ENCODE measurements at regions not wholly inside any gene's neighbourhood (a gene's known extent, or its start where the extent isn't known, plus 50 kb on each side); places are given as distances from the start of the nearest gene placed in this dataset.
"Not testable (repeated sequence)": the region's sequence is repeated elsewhere in the genome, so short reads cannot be mapped to it uniquely, and the experiment has no call there.

GRCh38 chr17:12195418-12195817, 174.7 kb downstream of the MAP2K4 start:
- no peak for TF ChIP-seq CTCF (IDR thresholded peaks at IDR 0.05; ENCODE audit: control extremely low read depth, extremely low read depth, low read depth, missing control alignments)
- CTCF ChIA-PET, result interaction anchor here (1.2 kb wide), 1 partner anchor 14 kb away, joined by 5 read pairs; no protein-coding TSS in a partner anchor
- POLR2A ChIA-PET, result no interaction called here
- no peak for DNase-seq (ENCODE audit: extremely low spot score)

GRCh38 chr17:12201294-12201880, 180.7 kb downstream of the MAP2K4 start:
- TF ChIP-seq CTCF (IDR thresholded peaks at IDR 0.05; ENCODE audit: control extremely low read depth, extremely low read depth, low read depth, missing control alignments), result no peak
- ChIA-PET POLR2A (no interaction called here), CTCF (interaction anchor here (0.6 kb wide), 1 partner anchor 139 kb away, joined by 3 read pairs; no protein-coding TSS in a partner anchor)
- no peak for DNase-seq (ENCODE audit: extremely low spot score)

- TF ChIP-seq CTCF (IDR thresholded peaks at IDR 0.05; ENCODE audit: control extremely low read depth, extremely low read depth, low read depth, missing control alignments), result no peak
- ChIA-PET CTCF (no interaction called here), POLR2A (no interaction called here)
- DNase-seq (ENCODE audit: extremely low spot score), result no peak
Measured at GRCh38 chr17:12209632-12210191, 189.0 kb downstream of the MAP2K4 start.

GRCh38 chr17:12220714-12221439, 200.2 kb downstream of the MAP2K4 start:
- POLR2A ChIA-PET; DNase-seq (ENCODE audit: extremely low spot score): not testable (repeated sequence)
- CTCF ChIA-PET, result interaction anchor here (1.0 kb wide), 1 partner anchor 12 kb away, joined by 4 read pairs; no protein-coding TSS in a partner anchor

- POLR2A ChIA-PET, result no interaction called here
- CTCF ChIA-PET, result no interaction called here
- TF ChIP-seq CTCF (IDR thresholded peaks at IDR 0.05; ENCODE audit: control extremely low read depth, extremely low read depth, low read depth, missing control alignments), result no peak
- DNase-seq (ENCODE audit: extremely low spot score), result no peak
Measured at GRCh38 chr17:12222392-12222791, 201.7 kb downstream of the MAP2K4 start.

GRCh38 chr17:12227547-12227946, 206.9 kb downstream of the MAP2K4 start:
- ChIA-PET POLR2A (no interaction called here), CTCF (no interaction called here)
- no peak for DNase-seq (ENCODE audit: extremely low spot score)
- no peak for TF ChIP-seq CTCF (IDR thresholded peaks at IDR 0.05; ENCODE audit: control extremely low read depth, extremely low read depth, low read depth, missing control alignments)

- no peak for DNase-seq (ENCODE audit: extremely low spot score)
- POLR2A ChIA-PET, result no interaction called here
- CTCF ChIA-PET, result no interaction called here
- TF ChIP-seq CTCF (IDR thresholded peaks at IDR 0.05; ENCODE audit: control extremely low read depth, extremely low read depth, low read depth, missing control alignments), result no peak
Measured at GRCh38 chr17:12229335-12229734, 208.7 kb downstream of the MAP2K4 start.

All from GM10248 (cell line).